HG02763 (cell line): ENCODE measurements at regions not wholly inside any gene's neighbourhood (a gene's known extent, or its start where the extent isn't known, plus 50 kb on each side); places are given as distances from the start of the nearest gene placed in this dataset.
A peak's percentile ranks its signal among the peaks of the same experiment; 100 is the strongest.

Experiments used
- ATAC-seq: cut with Tn5 transposase; IDR thresholded peaks from one replicate; pipeline ENCODE4 v1.9.1; 2021; ENCODE audit warnings: mild to moderate bottlenecking, moderate library complexity; ENCODE audit not compliant: unreplicated experiment

- ATAC-seq, result no peak
Observed at GRCh38 chr2:207286106-207286505, 120.4 kb upstream of the KLF7 start.

- peak; percentile 58 for ATAC-seq
Observed at GRCh38 chr2:207288628-207289027, 122.9 kb upstream of the KLF7 start.

GRCh38 chr2:207289295-207290018, 123.7 kb upstream of the KLF7 start:
- no peak for ATAC-seq

GRCh38 chr2:207290833-207291624, 125.3 kb upstream of the KLF7 start:
- ATAC-seq, result no peak

- no peak for ATAC-seq
Observed at GRCh38 chr2:207291625-207292252, 126.0 kb upstream of the KLF7 start.

GRCh38 chr2:207296265-207296948, 130.7 kb upstream of the KLF7 start:
- ATAC-seq, result no peak

- no peak for ATAC-seq
Observed at GRCh38 chr2:207300817-207301216, 135.1 kb upstream of the KLF7 start.

- ATAC-seq, result no peak
Observed at GRCh38 chr2:207304761-207305160, 139.0 kb upstream of the KLF7 start.

- no peak for ATAC-seq
Observed at GRCh38 chr2:207308519-207309224, 142.9 kb upstream of the KLF7 start.

- ATAC-seq, result peak; percentile 86
Observed at GRCh38 chr2:207311316-207312005, 145.7 kb upstream of the KLF7 start.

- no peak for ATAC-seq
Observed at GRCh38 chr2:207312006-207312356, 146.2 kb upstream of the KLF7 start.

- ATAC-seq, result no peak
Observed at GRCh38 chr2:207313947-207314346, 148.2 kb upstream of the KLF7 start.

- ATAC-seq, result no peak
Observed at GRCh38 chr2:207315131-207315530, 149.4 kb upstream of the KLF7 start.

- ATAC-seq, result no peak
Observed at GRCh38 chr2:207316484-207316883, 150.7 kb upstream of the KLF7 start.

- no peak for ATAC-seq
Observed at GRCh38 chr2:207316906-207317305, 151.2 kb upstream of the KLF7 start.

- ATAC-seq, result no peak
Observed at GRCh38 chr2:207317378-207317984, 151.7 kb upstream of the KLF7 start.

GRCh38 chr2:207318181-207318628, 152.5 kb upstream of the KLF7 start:
- no peak for ATAC-seq

- ATAC-seq, result no peak
Observed at GRCh38 chr2:207319316-207319715, 153.6 kb upstream of the KLF7 start.

- ATAC-seq, result no peak
Observed at GRCh38 chr2:207320381-207321159, 154.8 kb upstream of the KLF7 start.
